ENCODE measurements at regions not wholly inside any gene's neighbourhood (a gene's known extent, or its start where the extent isn't known, plus 50 kb on each side); places are given as distances from the start of the nearest gene placed in this dataset.

DNA sequence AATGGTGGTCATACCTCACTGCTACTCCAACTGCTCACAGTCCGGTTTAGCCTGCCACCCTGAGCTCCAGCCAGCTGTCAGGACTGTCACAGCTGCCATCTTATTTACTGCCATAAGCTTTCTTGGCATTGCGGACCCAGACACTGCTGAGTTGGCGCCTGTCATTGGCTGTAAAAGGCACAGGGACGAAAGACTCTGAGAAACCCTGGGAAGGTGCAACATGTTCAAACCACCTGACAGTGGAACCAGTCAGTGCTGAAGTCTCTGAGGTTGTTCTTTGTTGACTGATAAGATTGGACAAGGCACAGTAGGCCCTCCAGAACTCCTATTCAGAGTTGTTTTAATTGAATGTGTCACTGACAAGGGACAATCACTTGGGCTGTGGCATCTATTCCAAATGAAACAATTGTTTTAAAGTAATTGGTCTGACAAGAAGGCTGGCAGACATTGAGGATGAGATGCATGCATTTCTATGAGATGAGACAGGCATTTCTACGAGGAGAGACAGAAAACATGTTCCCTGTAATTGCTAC is 927.8 kb downstream of the STPG2 start:
- TF ChIP-seq, protein P1, sequence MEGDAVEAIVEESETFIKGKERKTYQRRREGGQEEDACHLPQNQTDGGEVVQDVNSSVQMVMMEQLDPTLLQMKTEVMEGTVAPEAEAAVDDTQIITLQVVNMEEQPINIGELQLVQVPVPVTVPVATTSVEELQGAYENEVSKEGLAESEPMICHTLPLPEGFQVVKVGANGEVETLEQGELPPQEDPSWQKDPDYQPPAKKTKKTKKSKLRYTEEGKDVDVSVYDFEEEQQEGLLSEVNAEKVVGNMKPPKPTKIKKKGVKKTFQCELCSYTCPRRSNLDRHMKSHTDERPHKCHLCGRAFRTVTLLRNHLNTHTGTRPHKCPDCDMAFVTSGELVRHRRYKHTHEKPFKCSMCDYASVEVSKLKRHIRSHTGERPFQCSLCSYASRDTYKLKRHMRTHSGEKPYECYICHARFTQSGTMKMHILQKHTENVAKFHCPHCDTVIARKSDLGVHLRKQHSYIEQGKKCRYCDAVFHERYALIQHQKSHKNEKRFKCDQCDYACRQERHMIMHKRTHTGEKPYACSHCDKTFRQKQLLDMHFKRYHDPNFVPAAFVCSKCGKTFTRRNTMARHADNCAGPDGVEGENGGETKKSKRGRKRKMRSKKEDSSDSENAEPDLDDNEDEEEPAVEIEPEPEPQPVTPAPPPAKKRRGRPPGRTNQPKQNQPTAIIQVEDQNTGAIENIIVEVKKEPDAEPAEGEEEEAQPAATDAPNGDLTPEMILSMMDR (IDR thresholded peaks at IDR 0.05), result no peak
- TF ChIP-seq EZH2 (IDR thresholded peaks at IDR 0.05; ENCODE audit: borderline replicate concordance, insufficient read depth, low read depth, low read length, poor library complexity, severe bottlenecking), result no peak
